Caco-2 (cell line): ENCODE measurements at regions not wholly inside any gene's neighbourhood (a gene's known extent, or its start where the extent isn't known, plus 50 kb on each side); places are given as distances from the start of the nearest gene placed in this dataset.

Experiments
- BruUV-seq: library from RNA; stranded (reverse); fragments of 400-500 nt; replicated peaks from 2 replicates; lab custom pipeline; 2021; lab: Mats Ljungman, UMichigan
- CTCF ChIA-PET: fragments of 300-600 bp; sonication (Branson Sonifier 250); formaldehyde crosslinking; loops from one replicate; lab custom pipeline; 2022; ENCODE audit warnings: antibody characterized with exemption; lab: Charles Lee
- POLR2A ChIA-PET: fragments of 300-600 bp; sonication (Branson Sonifier 250); formaldehyde crosslinking; loops from one replicate; lab custom pipeline; 2022; ENCODE audit warnings: antibody characterized with exemption; lab: Charles Lee
- DNase-seq, 2 experiments: peaks; one replicate each; pipeline versions ENCODE4 v3.0.0 to v3.0.0-alpha.2; 2020 to 2022
- H3K27me3 ChIP-seq: replicated peaks from 2 replicates; pipeline ENCODE4 v1.6.0; 2011; ENCODE audit warnings: low read length; ENCODE audit not compliant: control insufficient read depth, insufficient read depth
- H3K36me3 ChIP-seq: 2 replicates; pipeline ENCODE4 v1.5.1; 2011; ENCODE audit warnings: low read length; ENCODE audit not compliant: control insufficient read depth, insufficient read depth
- H3K4me1 ChIP-seq: fragments of 250-450 bp; sonication (Bioruptor Pico); 2 replicates; pipeline ENCODE4 v1.5.1; 2020; ENCODE audit warnings: mild to moderate bottlenecking
- H3K4me3 ChIP-seq: 2 replicates; pipeline ENCODE4 v1.5.1; 2011; ENCODE audit warnings: low read depth, mild to moderate bottlenecking, control low read depth, low read length
- H3K9me3 ChIP-seq: fragments of 250-450 bp; sonication (Bioruptor Pico); 2 replicates; pipeline ENCODE4 v1.5.1; 2020; ENCODE audit warnings: mild to moderate bottlenecking, moderate library complexity
- H3K27ac Mint-ChIP-seq: one replicate; pipeline ENCODE4 v1.8.0; 2022; ENCODE audit warnings: mixed read lengths; ENCODE audit not compliant: unreplicated experiment
- H3K27me3 Mint-ChIP-seq: one replicate; pipeline ENCODE4 v1.8.0; 2022; ENCODE audit warnings: mixed read lengths; ENCODE audit not compliant: insufficient read depth, unreplicated experiment
- H3K36me3 Mint-ChIP-seq: one replicate; pipeline ENCODE4 v1.8.0; 2022; ENCODE audit warnings: mild to moderate bottlenecking, mixed read lengths; ENCODE audit not compliant: insufficient read depth, unreplicated experiment
- H3K4me1 Mint-ChIP-seq: one replicate; pipeline ENCODE4 v1.8.0; 2022; ENCODE audit warnings: low read depth, mixed read lengths; ENCODE audit not compliant: unreplicated experiment
- H3K4me3 Mint-ChIP-seq: one replicate; pipeline ENCODE4 v1.8.0; 2022; ENCODE audit warnings: mild to moderate bottlenecking, moderate library complexity, mixed read lengths; ENCODE audit not compliant: unreplicated experiment
- H3K9me3 Mint-ChIP-seq: one replicate; pipeline ENCODE4 v1.8.0; 2022; ENCODE audit warnings: mixed read lengths; ENCODE audit not compliant: unreplicated experiment
- intact Hi-C: fragments of 100-400 bp; cut with micrococcal nuclease; formaldehyde crosslinking; loops from one replicate; pipeline ENCODE4 v1.10.0; 2022; ENCODE audit not compliant: unreplicated experiment
- TF ChIP-seq, protein P1 (sequence below), 2 experiments: fragments of 200-600 bp in 1 of 2; IDR thresholded peaks; 1 replicate in 1 of 2; 2 replicates in 1 of 2; pipeline versions ENCODE4 v1.5.1 to v1.8.0; 2011 to 2022; ENCODE audit warnings: antibody characterized with exemption in 1 of 2, control low read depth in 1 of 2, inconsistent platforms in 1 of 2, low read depth in 1 of 2, low read length in 1 of 2, mild to moderate bottlenecking in 1 of 2, moderate library complexity in 1 of 2; ENCODE audit not compliant: insufficient read depth in 1 of 2, severe bottlenecking in 1 of 2, unreplicated experiment in 1 of 2

DNA sequence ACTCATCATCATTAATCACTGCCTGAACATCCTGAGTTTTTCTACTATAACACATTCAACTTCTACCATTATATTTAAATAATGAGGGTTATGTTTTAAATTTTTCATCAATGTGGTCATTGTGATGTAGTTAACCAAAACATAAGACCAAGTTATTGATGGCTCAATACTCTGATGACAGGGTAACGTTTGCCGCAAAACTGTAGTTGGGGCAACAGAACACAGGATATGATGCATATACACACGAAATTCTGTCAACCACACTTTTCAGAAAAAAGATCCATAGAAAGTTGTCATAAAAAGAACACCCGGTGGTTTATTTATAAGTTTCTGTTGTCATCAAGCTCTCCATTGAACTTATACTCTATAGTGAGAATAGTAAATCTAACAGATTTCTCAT, 121.7 kb upstream of the COL11A1 start:
- ChIA-PET POLR2A (no interaction called here), CTCF (no interaction called here)
- Histone ChIP-seq H3K4me1 (no peaks in the 10 kb centered on the region), H3K27me3 (no peaks in the 10 kb centered on the region), H3K36me3 (no peaks in the 10 kb centered on the region), H3K4me3 (no peak overlapping the region), H3K9me3 (no peaks in the 10 kb centered on the region)
- no peaks in the 10 kb centered on the region for H3K4me1 Mint-ChIP-seq
- TF ChIP-seq, protein P1, sequence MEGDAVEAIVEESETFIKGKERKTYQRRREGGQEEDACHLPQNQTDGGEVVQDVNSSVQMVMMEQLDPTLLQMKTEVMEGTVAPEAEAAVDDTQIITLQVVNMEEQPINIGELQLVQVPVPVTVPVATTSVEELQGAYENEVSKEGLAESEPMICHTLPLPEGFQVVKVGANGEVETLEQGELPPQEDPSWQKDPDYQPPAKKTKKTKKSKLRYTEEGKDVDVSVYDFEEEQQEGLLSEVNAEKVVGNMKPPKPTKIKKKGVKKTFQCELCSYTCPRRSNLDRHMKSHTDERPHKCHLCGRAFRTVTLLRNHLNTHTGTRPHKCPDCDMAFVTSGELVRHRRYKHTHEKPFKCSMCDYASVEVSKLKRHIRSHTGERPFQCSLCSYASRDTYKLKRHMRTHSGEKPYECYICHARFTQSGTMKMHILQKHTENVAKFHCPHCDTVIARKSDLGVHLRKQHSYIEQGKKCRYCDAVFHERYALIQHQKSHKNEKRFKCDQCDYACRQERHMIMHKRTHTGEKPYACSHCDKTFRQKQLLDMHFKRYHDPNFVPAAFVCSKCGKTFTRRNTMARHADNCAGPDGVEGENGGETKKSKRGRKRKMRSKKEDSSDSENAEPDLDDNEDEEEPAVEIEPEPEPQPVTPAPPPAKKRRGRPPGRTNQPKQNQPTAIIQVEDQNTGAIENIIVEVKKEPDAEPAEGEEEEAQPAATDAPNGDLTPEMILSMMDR (IDR thresholded peaks at IDR 0.05; ENCODE audit: insufficient read depth in 1 of 2, low read depth in 1 of 2, low read length in 1 of 2, severe bottlenecking in 1 of 2, unreplicated experiment in 1 of 2): no peak
- no TSS peak for BruUV-seq
- no peak overlapping the region for H3K4me3 Mint-ChIP-seq
- no peak overlapping the region for H3K27ac Mint-ChIP-seq
- intact Hi-C loops: no loop called here
- DNase-seq: no peak
- H3K36me3 Mint-ChIP-seq: no peaks in the 10 kb centered on the region
- no peaks in the 10 kb centered on the region for H3K9me3 Mint-ChIP-seq
- H3K27me3 Mint-ChIP-seq: no peaks in the 10 kb centered on the region

DNA sequence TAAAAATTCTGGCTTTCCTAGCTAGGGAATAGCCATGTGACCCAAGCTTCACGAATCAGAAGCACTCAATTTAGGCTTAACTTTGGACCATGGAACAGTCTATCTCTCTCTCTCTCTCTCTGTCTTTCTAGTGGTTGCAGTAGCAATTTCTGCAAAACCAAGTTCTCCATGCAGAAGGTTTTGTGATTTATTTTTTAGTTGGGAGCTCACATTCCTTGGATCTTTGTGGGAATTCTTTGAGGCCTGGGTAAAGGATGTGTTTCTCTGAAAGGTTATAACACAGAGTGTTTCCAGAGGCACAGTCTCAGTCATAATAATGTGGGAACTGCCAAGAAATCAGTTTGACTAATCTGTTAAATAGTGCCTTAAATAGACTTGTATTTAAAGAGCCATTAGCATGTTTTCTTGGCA, 112.3 kb upstream of the COL11A1 start:
- intact Hi-C loops: no loop called here
- TF ChIP-seq, protein P1 (IDR thresholded peaks at IDR 0.05; ENCODE audit: insufficient read depth in 1 of 2, low read depth in 1 of 2, low read length in 1 of 2, severe bottlenecking in 1 of 2, unreplicated experiment in 1 of 2): no peak
- no peaks in the 10 kb centered on the region for H3K9me3 Mint-ChIP-seq
- ChIA-PET POLR2A (no interaction called here), CTCF (no interaction called here)
- H3K27me3 Mint-ChIP-seq: peaks cover 2% of the 10 kb centered on the region
- BruUV-seq: no TSS peak
- H3K4me3 Mint-ChIP-seq: no peak overlapping the region
- Histone ChIP-seq H3K4me1 (no peaks in the 10 kb centered on the region), H3K9me3 (no peaks in the 10 kb centered on the region), H3K27me3 (no peaks in the 10 kb centered on the region), H3K4me3 (no peak overlapping the region), H3K36me3 (no peaks in the 10 kb centered on the region)
- no peaks in the 10 kb centered on the region for H3K4me1 Mint-ChIP-seq
- no peak for DNase-seq
- H3K36me3 Mint-ChIP-seq: no peaks in the 10 kb centered on the region
- H3K27ac Mint-ChIP-seq: no peak overlapping the region

DNA sequence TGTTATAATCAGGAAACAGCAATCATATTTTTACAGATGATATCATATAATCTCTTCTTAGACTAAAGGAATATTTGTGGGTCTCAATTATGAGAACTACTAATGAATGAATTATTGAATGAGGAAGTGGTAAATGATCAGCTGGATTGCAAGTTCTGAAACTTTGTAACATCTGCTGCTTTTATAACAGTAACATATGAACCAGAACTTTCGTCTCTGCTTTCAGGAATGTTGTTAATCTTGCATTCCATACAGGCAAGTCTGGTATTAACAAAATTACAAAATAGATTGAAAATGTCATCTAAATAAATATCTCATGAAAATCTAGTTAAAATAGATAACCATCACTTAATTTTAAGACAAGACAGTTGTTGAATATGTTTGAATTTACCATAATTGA, 110.5 kb upstream of the COL11A1 start:
- CTCF ChIA-PET: no interaction called here
- peaks cover 2% of the 10 kb centered on the region for H3K27me3 Mint-ChIP-seq
- POLR2A ChIA-PET: no interaction called here

More for the DNA sequence above, 110.5 kb upstream of the COL11A1 start:
- Histone ChIP-seq H3K36me3 (no peaks in the 10 kb centered on the region), H3K9me3 (no peaks in the 10 kb centered on the region), H3K27me3 (no peaks in the 10 kb centered on the region), H3K4me3 (no peak overlapping the region), H3K4me1 (no peaks in the 10 kb centered on the region)
- Mint-ChIP-seq H3K36me3 (no peaks in the 10 kb centered on the region), H3K9me3 (no peaks in the 10 kb centered on the region), H3K4me1 (no peaks in the 10 kb centered on the region), H3K4me3 (no peak overlapping the region), H3K27ac (no peak overlapping the region)
- no peak for DNase-seq
- intact Hi-C loops: no loop called here
- TF ChIP-seq, protein P1 (IDR thresholded peaks at IDR 0.05; ENCODE audit: insufficient read depth in 1 of 2, low read depth in 1 of 2, low read length in 1 of 2, severe bottlenecking in 1 of 2, unreplicated experiment in 1 of 2): no peak
- BruUV-seq: no TSS peak
